Endothelial cell of umbilical vein (primary cell): ENCODE measurements at regions not wholly inside any gene's neighbourhood (a gene's known extent, or its start where the extent isn't known, plus 50 kb on each side); places are given as distances from the start of the nearest gene placed in this dataset.

ENCODE experiments used
- BruUV-seq: library from RNA; stranded (reverse); fragments of 400-500 nt; replicated peaks from 2 replicates; lab custom pipeline; 2021; lab: Mats Ljungman, UMichigan
- CTCF ChIA-PET: fragments of 300-600, 350-600 bp; sonication (Branson Sonifier 250); formaldehyde crosslinking; loops from one replicate; lab custom pipeline; 2021; ENCODE audit warnings: antibody characterized with exemption, inconsistent platforms; lab: Charles Lee
- POLR2A ChIA-PET: fragments of 300-600, 350-600 bp; sonication (Branson Sonifier 250); formaldehyde crosslinking; loops from one replicate; lab custom pipeline; 2021; ENCODE audit warnings: antibody characterized with exemption, inconsistent platforms; lab: Charles Lee
- DNase-seq: peaks from one replicate; pipeline ENCODE4 v3.0.0-alpha.2; 2011; ENCODE audit warnings: low read depth, low spot score
- FAIRE-seq: peaks from 2 replicates; lab custom pipeline; 2011; peaks lifted over from hg19 to GRCh38; lab: Jason Lieb, UNC
- H2AFZ ChIP-seq: 2 replicates; pipeline ENCODE4 v1.6.0; 2012; ENCODE audit warnings: low read depth, low read length, control low read depth, inconsistent platforms
- H3K27ac ChIP-seq: 2 replicates; pipeline ENCODE4 v1.5.1; 2011; ENCODE audit warnings: low read depth, mild to moderate bottlenecking, control low read depth, low read length, moderate library complexity; ENCODE audit not compliant: insufficient read depth
- H3K27me3 ChIP-seq, 2 experiments: 2 replicates each; pipeline versions ENCODE4 v1.6.0 to v1.6.1; 2011; ENCODE audit warnings: low read length in 2 of 2, mixed read lengths in 1 of 2; ENCODE audit not compliant: control insufficient read depth in 2 of 2, insufficient read depth in 2 of 2
- H3K36me3 ChIP-seq, 2 experiments: 2 replicates in 1 of 2; 3 replicates in 1 of 2; pipeline ENCODE4 v1.5.1; 2011; ENCODE audit warnings: low read length in 2 of 2, mild to moderate bottlenecking in 1 of 2, moderate library complexity in 1 of 2; ENCODE audit not compliant: control insufficient read depth in 2 of 2, insufficient read depth in 2 of 2; ENCODE audit errors: extremely low read depth in 1 of 2
- H3K4me1 ChIP-seq: 3 replicates; pipeline ENCODE4 v1.5.1; 2011; ENCODE audit warnings: mild to moderate bottlenecking, low read length; ENCODE audit not compliant: control insufficient read depth, insufficient read depth; ENCODE audit errors: extremely low read depth
- H3K4me2 ChIP-seq: 2 replicates; pipeline ENCODE4 v1.6.1; 2011; ENCODE audit warnings: low read length, control low read depth, mixed read lengths; ENCODE audit not compliant: insufficient read depth
- H3K4me3 ChIP-seq, 3 experiments: fragments of 200-600 bp in 1 of 3; sonication (generic), shearing (Covaris generic) in 1 of 3; replicated peaks in 1 of 3; 2 replicates each; pipeline ENCODE4 v1.5.1; 2011 to 2016; ENCODE audit warnings: control low read depth in 3 of 3, low read length in 3 of 3, mild to moderate bottlenecking in 2 of 3, inconsistent platforms in 1 of 3, low read depth in 1 of 3, moderate library complexity in 1 of 3; ENCODE audit not compliant: insufficient read depth in 1 of 3
- H3K79me2 ChIP-seq: 2 replicates; pipeline ENCODE4 v1.6.0; 2012; ENCODE audit warnings: low read length, inconsistent platforms; ENCODE audit not compliant: control insufficient read depth, insufficient read depth
- H3K9ac ChIP-seq: replicated peaks from 2 replicates; pipeline ENCODE3; 2011; ENCODE audit warnings: low read length, control low read depth; ENCODE audit not compliant: insufficient read depth; ENCODE audit errors: extremely low read depth
- H3K9me1 ChIP-seq: replicated peaks from 3 replicates; pipeline ENCODE4 v1.6.0; 2011; ENCODE audit warnings: mild to moderate bottlenecking, low read length; ENCODE audit not compliant: control insufficient read depth, insufficient read depth; ENCODE audit errors: extremely low read depth
- H3K9me3 ChIP-seq: replicated peaks from 2 replicates; pipeline ENCODE4 v1.5.1; 2012; ENCODE audit warnings: low read length, inconsistent platforms; ENCODE audit not compliant: control insufficient read depth, insufficient read depth
- H4K20me1 ChIP-seq: replicated peaks from 2 replicates; pipeline ENCODE3; 2011; ENCODE audit warnings: mild to moderate bottlenecking, low read length; ENCODE audit not compliant: control insufficient read depth, insufficient read depth; ENCODE audit errors: extremely low read depth
- EZH2 ChIP-seq: IDR thresholded peaks from 2 replicates; pipeline ENCODE4 v1.6.1; 2012; ENCODE audit warnings: borderline replicate concordance, low read depth, mild to moderate bottlenecking, moderate library complexity, low read length, inconsistent platforms; ENCODE audit not compliant: severe bottlenecking
- FOS ChIP-seq: IDR thresholded peaks from 2 replicates; pipeline ENCODE4 v1.6.1; 2011; ENCODE audit warnings: mild to moderate bottlenecking, low read length, moderate library complexity, borderline replicate concordance; ENCODE audit not compliant: insufficient read depth
- GATA2 ChIP-seq: IDR thresholded peaks from 2 replicates; pipeline ENCODE4 v1.7.0; 2011; ENCODE audit warnings: low read depth, mild to moderate bottlenecking, moderate library complexity, mixed read lengths, low read length; ENCODE audit not compliant: insufficient read length, insufficient read depth
- JUN ChIP-seq: IDR thresholded peaks from 2 replicates; pipeline ENCODE4 v1.6.1; 2011; ENCODE audit warnings: borderline replicate concordance, low read depth; ENCODE audit not compliant: insufficient read length, insufficient read depth
- MYC ChIP-seq: IDR thresholded peaks from one replicate; pipeline ENCODE4 v1.6.1; 2011; ENCODE audit warnings: mild to moderate bottlenecking, low read depth, low read length
- POLR2A ChIP-seq: IDR thresholded peaks from 2 replicates; pipeline ENCODE4 v1.6.1; 2012; ENCODE audit warnings: low read depth, mild to moderate bottlenecking, control low read depth, low read length
- POLR2AphosphoS5 ChIP-seq: IDR thresholded peaks from 2 replicates; pipeline ENCODE4 v1.6.1; 2012; ENCODE audit warnings: low read depth, mild to moderate bottlenecking, control low read depth, low read length, moderate library complexity; ENCODE audit not compliant: insufficient read depth
- dilution Hi-C: fragments of 300-500 bp; cut with MboI; formaldehyde crosslinking; loops from one replicate; pipeline ENCODE4 v1.15.0; 2019; ENCODE audit warnings: low sequenced_read_pairs; ENCODE audit not compliant: extremely low pct_ligation_motif_present
- intact Hi-C: fragments of 100-400 bp; cut with micrococcal nuclease; formaldehyde crosslinking; loops from one replicate; pipeline ENCODE4 v1.10.0; 2022
- TF ChIP-seq, protein P1 (sequence below), 2 donors: IDR thresholded peaks; 1 replicate in 1 of 2; 2 replicates in 1 of 2; pipeline ENCODE4 v1.5.1; 2011; ENCODE audit warnings: low read length in 2 of 2, mild to moderate bottlenecking in 2 of 2, moderate library complexity in 2 of 2, control low read depth in 1 of 2, inconsistent platforms in 1 of 2, low read depth in 1 of 2; ENCODE audit not compliant: insufficient read depth in 1 of 2; ENCODE audit errors: extremely low read depth in 1 of 2
- TF ChIP-seq, protein P2 (sequence below): IDR thresholded peaks from 2 replicates; pipeline ENCODE4 v1.6.1; 2011; ENCODE audit not compliant: insufficient read depth, insufficient read length

- no peak overlapping the region for H3K9ac ChIP-seq
- no peak overlapping the region for H3K4me3 ChIP-seq
- no peak overlapping the region for H2AFZ ChIP-seq
- FAIRE-seq (no peak), DNase-seq (no peak)
- H3K4me1 ChIP-seq = no peaks in the 10 kb centered on the region
- dilution Hi-C loops (no loop called here), intact Hi-C loops (no loop called here)
- no peaks in the 10 kb centered on the region for H4K20me1 ChIP-seq
- ChIA-PET POLR2A (interaction anchor here (0.5 kb wide), 1 partner anchor 1198 kb away, joined by 3 read pairs; no protein-coding TSS in a partner anchor), CTCF (interaction anchor here (1.1 to 1.2 kb wide), 2 partner anchors 10 to 12 kb away, joined by 3 read pairs; no protein-coding TSS in a partner anchor)
- no peak overlapping the region for H3K4me2 ChIP-seq
- TF ChIP-seq GATA2 (no peak), POLR2AphosphoS5 (no peak), POLR2A (no peak), JUN (no peak), EZH2 (no peak), FOS (no peak), MYC (no peak)
- TF ChIP-seq, protein P1, sequence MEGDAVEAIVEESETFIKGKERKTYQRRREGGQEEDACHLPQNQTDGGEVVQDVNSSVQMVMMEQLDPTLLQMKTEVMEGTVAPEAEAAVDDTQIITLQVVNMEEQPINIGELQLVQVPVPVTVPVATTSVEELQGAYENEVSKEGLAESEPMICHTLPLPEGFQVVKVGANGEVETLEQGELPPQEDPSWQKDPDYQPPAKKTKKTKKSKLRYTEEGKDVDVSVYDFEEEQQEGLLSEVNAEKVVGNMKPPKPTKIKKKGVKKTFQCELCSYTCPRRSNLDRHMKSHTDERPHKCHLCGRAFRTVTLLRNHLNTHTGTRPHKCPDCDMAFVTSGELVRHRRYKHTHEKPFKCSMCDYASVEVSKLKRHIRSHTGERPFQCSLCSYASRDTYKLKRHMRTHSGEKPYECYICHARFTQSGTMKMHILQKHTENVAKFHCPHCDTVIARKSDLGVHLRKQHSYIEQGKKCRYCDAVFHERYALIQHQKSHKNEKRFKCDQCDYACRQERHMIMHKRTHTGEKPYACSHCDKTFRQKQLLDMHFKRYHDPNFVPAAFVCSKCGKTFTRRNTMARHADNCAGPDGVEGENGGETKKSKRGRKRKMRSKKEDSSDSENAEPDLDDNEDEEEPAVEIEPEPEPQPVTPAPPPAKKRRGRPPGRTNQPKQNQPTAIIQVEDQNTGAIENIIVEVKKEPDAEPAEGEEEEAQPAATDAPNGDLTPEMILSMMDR (IDR thresholded peaks at IDR 0.05; ENCODE audit: extremely low read depth in 1 of 2, insufficient read depth in 1 of 2, low read depth in 1 of 2, low read length in 2 of 2) = no peak
- TF ChIP-seq, protein P2, sequence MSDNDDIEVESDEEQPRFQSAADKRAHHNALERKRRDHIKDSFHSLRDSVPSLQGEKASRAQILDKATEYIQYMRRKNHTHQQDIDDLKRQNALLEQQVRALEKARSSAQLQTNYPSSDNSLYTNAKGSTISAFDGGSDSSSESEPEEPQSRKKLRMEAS = no peak
- no peaks in the 10 kb centered on the region for H3K79me2 ChIP-seq
- BruUV-seq = no TSS peak
- H3K9me3 ChIP-seq = no peaks in the 10 kb centered on the region
- H3K9me1 ChIP-seq = no peaks in the 10 kb centered on the region
- H3K36me3 ChIP-seq = no peaks in the 10 kb centered on the region
- peaks cover 0 to 4% of the 10 kb centered on the region in 2 experiments for H3K27me3 ChIP-seq
- no peak overlapping the region for H3K27ac ChIP-seq
These were observed 490.1 kb downstream of the RAPGEF2 start for GRCh38 chr4:159592898-159593556.
